ENCODE measurements at regions not wholly inside any gene's neighbourhood (a gene's known extent, or its start where the extent isn't known, plus 50 kb on each side); places are given as distances from the start of the nearest gene placed in this dataset.

DNA sequence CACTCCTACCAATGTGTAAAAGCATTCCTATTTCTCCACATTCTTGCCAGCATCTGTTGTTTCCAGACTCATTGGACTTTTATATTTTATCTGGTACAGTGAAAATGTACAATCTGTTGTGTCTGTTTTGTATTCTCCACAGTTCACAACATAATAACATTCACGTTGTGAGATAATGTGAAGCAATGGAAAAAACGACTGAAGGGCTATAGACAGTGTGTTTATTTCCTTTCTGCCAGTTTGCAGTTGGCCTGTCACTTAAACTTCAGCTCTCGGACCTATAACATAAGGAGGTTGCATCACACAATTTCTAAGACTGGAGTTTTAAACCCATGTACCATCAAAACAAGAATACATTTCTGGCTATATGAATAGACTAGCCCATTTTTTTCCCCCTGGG lies 965.5 kb upstream of the ATXN8OS start:
- Histone ChIP-seq H3K4me1 (ENCODE audit: insufficient read depth) (no peaks in the 10 kb centered on the region), H3K27ac (ENCODE audit: low read depth) (no peak overlapping the region), H3K36me3 (ENCODE audit: insufficient read depth) (no peaks in the 10 kb centered on the region), H3K4me3 (ENCODE audit: low read depth, low read length) (no peak overlapping the region)
- WGBS, result 51% methylated on average over 3 of the region's 3 CpGs
- DNase-seq (ENCODE audit: extremely low spot score), result no peak

DNA sequence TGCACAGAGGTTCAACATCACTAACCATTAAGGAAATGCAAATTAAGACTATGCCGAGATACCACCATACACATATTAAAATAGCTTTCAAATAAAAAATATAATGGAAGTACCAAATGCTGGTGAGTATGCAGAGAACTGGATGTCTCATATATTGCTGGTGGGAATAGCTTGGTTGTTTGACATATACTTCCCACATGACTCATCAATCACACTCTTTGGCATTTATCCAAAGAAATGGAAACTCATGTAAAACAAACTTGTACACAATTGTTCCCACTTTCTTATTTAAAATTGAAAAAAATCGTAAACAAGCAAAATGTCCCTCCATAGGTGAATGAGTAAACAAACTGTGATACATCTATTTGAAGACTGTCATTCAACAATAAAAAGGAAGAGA lies 982.6 kb upstream of the ATXN8OS start:
- 86% methylated on average over 2 of the region's 2 CpGs for WGBS
- no peak overlapping the region for H3K4me3 ChIP-seq (ENCODE audit: low read depth, low read length)
- H3K4me1 ChIP-seq (ENCODE audit: insufficient read depth), result no peaks in the 10 kb centered on the region
- no peaks in the 10 kb centered on the region for H3K36me3 ChIP-seq (ENCODE audit: insufficient read depth)
- H3K27ac ChIP-seq (ENCODE audit: low read depth), result no peak overlapping the region
- no peak for DNase-seq (ENCODE audit: extremely low spot score)

DNA sequence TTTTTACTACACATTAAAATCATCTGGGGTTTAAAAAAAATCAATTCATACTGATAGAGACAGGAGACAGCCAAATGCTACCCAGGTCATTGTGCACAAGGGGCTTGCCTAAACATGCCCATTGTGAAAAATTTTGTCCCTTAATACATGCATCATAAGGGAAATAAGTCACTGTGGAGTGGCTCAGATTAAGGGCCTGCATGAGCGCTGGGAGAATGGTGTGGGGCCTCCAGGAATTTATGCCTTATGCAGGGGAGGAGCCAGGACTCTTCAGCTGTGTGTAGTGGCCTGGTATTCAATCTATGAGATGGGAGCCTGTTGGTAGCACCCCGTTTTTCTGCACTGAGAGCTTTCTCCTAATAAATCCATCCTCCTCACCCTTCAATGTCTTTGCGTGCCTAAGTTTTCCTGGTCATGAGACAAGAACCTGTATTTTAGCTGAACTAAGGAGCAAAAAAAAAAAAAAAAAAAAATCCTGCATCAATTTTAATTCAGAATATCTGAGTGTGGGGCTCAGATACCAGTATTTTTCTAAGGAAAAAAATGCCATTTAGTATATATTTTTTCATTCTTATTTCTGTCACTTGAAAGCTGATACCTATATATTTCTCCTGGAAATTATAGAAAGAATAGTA lies 997.6 kb upstream of the ATXN8OS start:
- no peaks in the 10 kb centered on the region for H3K4me1 ChIP-seq (ENCODE audit: insufficient read depth)
- WGBS, result 80% methylated on average over 3 of the region's 3 CpGs

DNA sequence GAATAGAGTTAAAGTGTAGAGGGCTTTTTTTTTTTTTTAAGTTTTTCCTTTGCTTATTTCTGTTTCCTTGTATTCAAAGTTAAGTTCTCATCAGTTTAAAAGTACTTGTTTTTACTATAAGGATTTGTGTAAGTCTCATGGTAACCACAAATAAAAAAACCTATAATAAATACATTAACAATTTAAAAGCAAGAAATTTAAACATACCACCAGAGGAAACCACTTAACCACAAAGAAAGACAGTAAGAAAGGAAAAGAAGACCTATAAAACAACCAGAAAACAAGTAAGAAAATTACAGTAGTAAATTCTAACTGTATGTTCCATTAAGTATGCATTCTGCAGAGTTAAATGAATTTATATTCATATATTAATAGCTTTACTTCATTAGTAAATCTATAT lies 999.1 kb upstream of the ATXN8OS start:
- H3K4me1 ChIP-seq (ENCODE audit: insufficient read depth), result no peaks in the 10 kb centered on the region
- H3K27ac ChIP-seq (ENCODE audit: low read depth), result no peak overlapping the region
- no peak overlapping the region for H3K4me3 ChIP-seq (ENCODE audit: low read depth, low read length)
- H3K36me3 ChIP-seq (ENCODE audit: insufficient read depth), result no peaks in the 10 kb centered on the region
- DNase-seq (ENCODE audit: extremely low spot score), result no peak

More for the DNA sequence above, 997.6 kb upstream of the ATXN8OS start:
- no peak for DNase-seq (ENCODE audit: extremely low spot score)
- Histone ChIP-seq H3K4me3 (ENCODE audit: low read depth, low read length) (no peak overlapping the region), H3K27ac (ENCODE audit: low read depth) (no peak overlapping the region), H3K36me3 (ENCODE audit: insufficient read depth) (no peaks in the 10 kb centered on the region)

DNA sequence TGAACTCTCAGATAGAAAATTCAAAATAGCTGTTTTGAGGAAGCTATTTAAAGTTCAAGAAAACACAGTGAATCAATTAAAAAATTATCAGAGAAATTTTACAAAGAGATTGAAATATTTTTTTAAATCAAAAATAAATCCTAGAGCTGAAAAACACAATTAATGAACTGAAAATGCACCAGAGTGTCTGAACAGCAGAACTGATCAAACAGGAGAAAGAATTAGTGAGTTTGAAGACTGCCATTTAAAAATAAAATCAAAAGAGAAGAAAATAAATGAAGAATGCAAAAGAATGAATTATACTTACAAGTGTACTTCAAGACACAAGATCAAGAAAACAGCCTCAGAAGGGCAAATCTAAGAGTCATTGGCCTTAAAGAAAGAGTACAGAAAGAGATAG lies 1000.2 kb upstream of the ATXN8OS start:
- no peaks in the 10 kb centered on the region for H3K4me1 ChIP-seq (ENCODE audit: insufficient read depth)
- DNase-seq (ENCODE audit: extremely low spot score), result no peak
- no peaks in the 10 kb centered on the region for H3K36me3 ChIP-seq (ENCODE audit: insufficient read depth)

DNA sequence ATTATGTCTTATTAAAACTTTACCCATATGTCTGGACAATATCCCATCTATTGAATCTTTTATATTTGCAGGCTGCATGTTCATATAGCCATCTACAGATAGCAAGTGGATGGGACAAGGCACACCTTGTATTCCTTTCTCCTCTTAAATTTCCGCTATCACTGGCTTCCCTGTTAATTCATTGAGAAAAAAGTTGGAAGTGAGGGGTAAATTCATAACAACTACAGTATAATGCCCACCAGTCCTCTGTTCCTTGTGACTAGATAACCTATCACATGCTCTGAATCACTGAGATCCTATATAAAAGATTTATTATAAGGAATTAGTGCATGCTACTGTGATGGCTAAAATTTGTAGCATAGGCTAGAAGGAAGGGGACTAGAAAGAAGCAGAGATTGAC lies 1005.8 kb upstream of the ATXN8OS start:
- Histone ChIP-seq H3K27ac (ENCODE audit: low read depth) (no peak overlapping the region), H3K4me3 (ENCODE audit: low read depth, low read length) (no peak overlapping the region), H3K36me3 (ENCODE audit: insufficient read depth) (no peaks in the 10 kb centered on the region), H3K4me1 (ENCODE audit: insufficient read depth) (no peaks in the 10 kb centered on the region)
- WGBS, result 74% methylated on average over 1 of the region's 1 CpG
- DNase-seq (ENCODE audit: extremely low spot score), result no peak

More for the DNA sequence above, 1000.2 kb upstream of the ATXN8OS start:
- no peak overlapping the region for H3K27ac ChIP-seq (ENCODE audit: low read depth)
- no peak overlapping the region for H3K4me3 ChIP-seq (ENCODE audit: low read depth, low read length)

DNA sequence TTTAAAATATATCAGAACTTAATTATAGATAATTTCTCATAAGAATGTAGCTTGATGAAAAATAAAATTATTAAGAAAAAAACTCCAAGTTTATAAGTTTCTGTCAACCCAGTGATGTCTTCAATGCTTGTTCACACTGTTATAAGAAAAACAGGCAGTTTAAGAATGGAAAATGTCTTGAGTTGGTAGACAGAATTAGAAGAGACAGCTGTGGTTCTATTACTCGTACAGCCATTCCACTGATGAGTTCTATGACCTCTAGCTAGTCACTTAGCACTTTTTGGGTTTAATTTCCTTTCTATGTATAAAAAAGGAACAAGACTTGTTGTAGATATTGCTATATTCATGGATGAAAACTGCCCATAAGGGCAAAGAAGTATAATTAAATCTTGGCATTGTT lies 1013.1 kb upstream of the ATXN8OS start:
- Histone ChIP-seq H3K27ac (ENCODE audit: low read depth) (no peak overlapping the region), H3K4me3 (ENCODE audit: low read depth, low read length) (no peak overlapping the region), H3K36me3 (ENCODE audit: insufficient read depth) (no peaks in the 10 kb centered on the region), H3K4me1 (ENCODE audit: insufficient read depth) (no peaks in the 10 kb centered on the region)
- no peak for DNase-seq (ENCODE audit: extremely low spot score)
- WGBS, result 58% methylated on average over 1 of the region's 1 CpG

DNA sequence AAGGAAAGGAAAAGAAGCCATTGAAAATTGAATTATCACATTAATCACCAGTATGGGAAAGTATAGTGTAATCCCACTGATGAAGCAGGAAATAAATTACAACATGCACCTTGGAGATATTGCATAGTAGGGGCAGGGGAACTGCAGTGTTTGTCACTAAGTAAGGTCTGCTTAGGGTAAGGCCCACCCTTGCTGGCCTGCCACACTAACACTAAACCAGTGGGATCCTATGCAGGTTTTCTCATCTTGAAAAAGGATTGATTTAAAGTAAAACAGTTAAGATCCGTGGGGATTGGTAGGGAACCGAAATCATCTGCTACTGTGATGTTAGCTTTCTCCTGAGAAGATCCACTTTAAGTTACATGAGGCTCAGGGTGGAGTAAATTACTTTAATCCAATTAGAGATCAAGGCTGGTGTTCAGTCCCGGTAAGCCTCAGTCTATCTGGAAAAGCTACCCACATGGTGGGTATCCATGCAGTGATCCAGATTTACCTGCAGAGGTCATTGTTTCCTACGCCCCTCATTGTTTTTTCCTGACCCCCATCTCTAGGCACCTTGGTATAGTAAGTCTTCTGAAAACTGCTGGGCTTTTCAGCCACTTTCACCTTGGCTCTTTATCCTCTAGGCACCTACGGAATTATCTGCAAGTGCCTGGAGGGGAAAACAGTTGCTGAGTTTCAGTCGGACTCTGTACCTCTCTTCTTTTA lies 1014.9 kb upstream of the ATXN8OS start:
- no peak overlapping the region for H3K27ac ChIP-seq (ENCODE audit: low read depth)
- H3K36me3 ChIP-seq (ENCODE audit: insufficient read depth), result no peaks in the 10 kb centered on the region
- no peak overlapping the region for H3K4me3 ChIP-seq (ENCODE audit: low read depth, low read length)
- no peak for DNase-seq (ENCODE audit: extremely low spot score)
- WGBS, result 75% methylated on average over 6 of the region's 6 CpGs
- no peaks in the 10 kb centered on the region for H3K4me1 ChIP-seq (ENCODE audit: insufficient read depth)

DNA sequence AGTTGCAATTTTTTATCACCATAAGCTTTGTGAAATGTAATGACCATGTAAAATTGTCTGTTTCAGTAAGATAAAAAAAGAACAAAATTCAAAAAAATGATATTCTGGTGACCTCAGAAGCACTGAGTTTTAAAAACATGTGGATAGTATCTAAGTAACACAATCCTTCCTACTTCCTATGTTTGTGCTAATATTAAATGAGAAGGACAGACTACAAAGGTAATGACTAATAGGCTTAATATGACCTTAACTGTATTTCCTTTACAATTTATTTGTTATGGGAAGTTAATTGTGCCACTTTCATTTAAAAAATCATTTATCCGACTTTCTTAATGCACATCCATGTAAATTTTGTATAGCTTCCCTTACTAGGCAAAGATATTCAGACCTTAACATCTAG lies 1030.4 kb upstream of the ATXN8OS start:
- WGBS, result 76% methylated on average over 1 of the region's 1 CpG

DNA sequence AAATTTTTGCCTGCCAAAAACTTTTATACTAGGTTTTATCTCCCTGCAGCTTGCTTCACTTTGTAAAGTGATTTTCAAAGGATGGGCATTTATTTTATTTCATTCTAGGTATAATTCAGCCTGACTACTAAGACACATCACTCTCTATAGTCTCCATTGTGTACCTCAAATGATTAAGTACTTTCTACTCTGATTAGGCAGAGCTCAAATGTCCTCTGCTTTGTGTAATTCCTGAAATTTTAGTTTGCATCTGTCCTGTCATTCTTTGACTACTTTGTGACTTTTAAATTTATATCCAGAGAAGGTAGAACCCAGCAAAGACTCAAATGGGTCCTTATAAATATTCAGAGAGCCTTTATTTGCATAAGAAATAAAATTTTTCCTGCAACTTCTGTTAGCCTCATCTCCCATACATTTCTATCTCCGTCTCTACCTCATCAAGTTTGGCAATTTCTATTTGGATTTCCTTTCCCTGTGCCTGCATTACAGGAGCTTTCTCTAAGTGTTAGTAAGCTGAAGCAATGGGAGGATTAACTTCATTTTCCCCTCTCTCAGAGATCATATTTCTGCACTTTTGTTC lies 1038.0 kb upstream of the ATXN8OS start:
- WGBS, result 71% methylated on average over 1 of the region's 1 CpG
- no peak for DNase-seq (ENCODE audit: extremely low spot score)
- Histone ChIP-seq H3K4me1 (ENCODE audit: insufficient read depth) (no peaks in the 10 kb centered on the region), H3K4me3 (ENCODE audit: low read depth, low read length) (no peak overlapping the region), H3K36me3 (ENCODE audit: insufficient read depth) (no peaks in the 10 kb centered on the region), H3K27ac (ENCODE audit: low read depth) (no peak overlapping the region)

More for the DNA sequence above, 1030.4 kb upstream of the ATXN8OS start:
- H3K4me1 ChIP-seq (ENCODE audit: insufficient read depth), result no peaks in the 10 kb centered on the region
- DNase-seq (ENCODE audit: extremely low spot score), result no peak
- H3K36me3 ChIP-seq (ENCODE audit: insufficient read depth), result no peaks in the 10 kb centered on the region
- no peak overlapping the region for H3K4me3 ChIP-seq (ENCODE audit: low read depth, low read length)
- H3K27ac ChIP-seq (ENCODE audit: low read depth), result no peak overlapping the region

DNA sequence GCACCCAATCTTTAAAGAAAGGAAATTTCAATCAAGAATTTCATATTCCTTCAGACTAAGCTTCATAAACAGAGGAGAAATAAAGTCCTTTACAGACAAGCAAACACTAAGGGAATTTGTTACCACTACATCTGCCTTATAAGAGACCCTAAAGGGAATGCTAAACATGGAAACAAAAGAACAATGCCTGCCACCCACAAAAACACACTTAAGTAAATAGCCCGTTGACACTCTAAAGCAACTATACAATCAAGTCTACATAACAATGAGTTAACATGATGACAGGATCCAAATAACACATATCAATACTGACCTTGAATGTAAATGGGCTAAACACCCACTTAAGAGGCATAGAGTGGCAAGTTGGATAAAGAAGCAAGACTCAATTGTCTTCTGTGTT lies 1056.9 kb upstream of the ATXN8OS start:
- no peaks in the 10 kb centered on the region for H3K36me3 ChIP-seq (ENCODE audit: insufficient read depth)
- no peak overlapping the region for H3K4me3 ChIP-seq (ENCODE audit: low read depth, low read length)
- no peaks in the 10 kb centered on the region for H3K4me1 ChIP-seq (ENCODE audit: insufficient read depth)
- no peak for DNase-seq (ENCODE audit: extremely low spot score)
- no peak overlapping the region for H3K27ac ChIP-seq (ENCODE audit: low read depth)
- 63% methylated on average over 1 of the region's 1 CpG for WGBS

DNA sequence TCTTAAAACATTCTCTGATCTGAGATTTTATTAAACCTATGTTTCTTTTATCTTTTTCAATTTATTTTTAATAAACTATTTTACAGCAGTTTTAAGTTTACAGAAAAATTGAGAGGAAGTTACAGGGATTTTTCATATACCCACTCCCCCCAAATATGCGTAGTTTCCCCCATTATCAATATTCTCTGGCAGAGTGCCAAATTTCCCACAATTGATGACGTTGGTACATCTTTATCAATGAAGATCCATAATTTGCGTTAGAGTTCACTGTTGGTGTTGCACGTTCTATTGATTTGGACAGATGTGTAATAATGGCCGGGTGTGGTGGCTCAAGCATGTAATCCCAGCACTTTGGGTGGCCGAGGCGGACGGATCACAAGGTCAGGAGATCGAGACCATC lies 1063.0 kb upstream of the ATXN8OS start:
- H3K36me3 ChIP-seq (ENCODE audit: insufficient read depth), result no peaks in the 10 kb centered on the region
- no peak for DNase-seq (ENCODE audit: extremely low spot score)
- 93% methylated on average over 9 of the region's 9 CpGs for WGBS
- H3K27ac ChIP-seq (ENCODE audit: low read depth), result no peak overlapping the region
- H3K4me1 ChIP-seq (ENCODE audit: insufficient read depth), result no peaks in the 10 kb centered on the region
- no peak overlapping the region for H3K4me3 ChIP-seq (ENCODE audit: low read depth, low read length)

DNA sequence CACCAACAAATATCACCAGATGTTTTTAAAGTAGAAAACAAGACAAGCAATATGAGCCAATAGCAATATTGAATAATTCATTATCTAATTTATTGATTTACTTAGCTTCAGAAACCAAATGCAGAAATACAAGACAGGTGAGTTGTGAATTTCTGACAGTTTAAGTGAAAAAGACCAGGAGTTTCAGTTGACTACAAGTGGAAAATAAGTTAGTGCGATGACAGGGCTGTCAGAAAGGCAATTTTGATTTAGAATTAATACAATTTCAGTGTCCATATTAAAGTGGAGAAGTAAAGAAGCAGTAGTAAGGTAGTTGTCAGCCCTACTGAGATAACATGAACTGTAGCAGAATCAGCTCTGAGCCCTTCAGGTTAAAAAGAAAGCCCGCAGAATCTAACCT lies 1066.7 kb upstream of the ATXN8OS start:
- no peaks in the 10 kb centered on the region for H3K36me3 ChIP-seq (ENCODE audit: insufficient read depth)
- no peak overlapping the region for H3K4me3 ChIP-seq (ENCODE audit: low read depth, low read length)
- H3K4me1 ChIP-seq (ENCODE audit: insufficient read depth), result no peaks in the 10 kb centered on the region
- H3K27ac ChIP-seq (ENCODE audit: low read depth), result no peak overlapping the region
- 83% methylated on average over 2 of the region's 2 CpGs for WGBS
- DNase-seq (ENCODE audit: extremely low spot score), result no peak

DNA sequence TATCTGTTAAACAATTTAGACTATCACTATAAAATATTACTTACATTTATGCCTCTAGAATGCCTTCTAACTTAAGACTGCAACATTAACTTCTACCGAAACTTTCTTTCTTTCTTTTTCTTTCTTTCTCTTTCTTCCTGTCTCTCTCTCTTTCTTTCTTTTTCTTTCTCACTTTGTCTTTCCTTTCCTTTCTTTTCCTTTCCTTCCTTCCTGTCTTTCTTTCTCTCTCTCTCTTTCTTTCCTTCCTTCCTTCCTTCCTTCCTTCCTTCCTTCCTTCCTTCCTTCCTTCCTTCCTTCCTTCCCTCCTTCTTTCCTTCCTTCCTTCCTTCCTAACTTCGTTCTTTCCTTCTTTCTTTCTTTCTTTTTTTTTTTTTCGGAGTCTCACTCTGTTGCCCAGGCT lies 1071.9 kb upstream of the ATXN8OS start:
- WGBS, result 93% methylated on average over 3 of the region's 3 CpGs

More for the DNA sequence above, 1071.9 kb upstream of the ATXN8OS start:
- Histone ChIP-seq H3K4me1 (ENCODE audit: insufficient read depth) (no peaks in the 10 kb centered on the region), H3K27ac (ENCODE audit: low read depth) (no peak overlapping the region), H3K36me3 (ENCODE audit: insufficient read depth) (no peaks in the 10 kb centered on the region), H3K4me3 (ENCODE audit: low read depth, low read length) (no peak overlapping the region)
- DNase-seq (ENCODE audit: extremely low spot score), result no peak

Measured in urinary bladder (tissue), 3 donors.